ENCODE measurements at regions not wholly inside any gene's neighbourhood (a gene's known extent, or its start where the extent isn't known, plus 50 kb on each side); places are given as distances from the start of the nearest gene placed in this dataset.

- H3K27me3 ChIP-seq, result no peaks in the 10 kb centered on the region
- DNase-seq, result no peak
- no peak overlapping the region for H3K4me3 ChIP-seq
- no peaks in the 10 kb centered on the region for H3K9me3 ChIP-seq
- intact Hi-C loops (cut with DNase I; ENCODE audit: low total_unique reads) (no loop called here), in situ Hi-C loops (cut with MboI; ENCODE audit: low pct_ligation_motif_present in 1 of 4, low pct_unique_long_range_greater_than_20kb in 1 of 4, low sequenced_read_pairs in 3 of 4) (no loop called here)
- no peaks in the 10 kb centered on the region for H3K4me1 ChIP-seq
- no peak overlapping the region for H3K27ac ChIP-seq
- 79 to 83% methylated on average over 2 to 11 of the region's 11 CpGs for WGBS, 2 donors (ENCODE audit: low coverage in 1 of 2)
- no peaks in the 10 kb centered on the region for H3K36me3 ChIP-seq
- TF ChIP-seq EP300 (IDR thresholded peaks at IDR 0.05; ENCODE audit: low read depth), result no peak
- no peak for TF ChIP-seq CTCF (IDR thresholded peaks at IDR 0.05)
- TF ChIP-seq POLR2A (IDR thresholded peaks at IDR 0.05), result no peak
- no peak for TF ChIP-seq POLR2AphosphoS5 (IDR thresholded peaks at IDR 0.05)
These were observed 118.2 kb upstream of the C7orf33 start for GRCh38 chr7:148472406-148472805.

- intact Hi-C loops (cut with DNase I; ENCODE audit: low total_unique reads), result no loop called here
- in situ Hi-C loops (cut with MboI; ENCODE audit: low pct_ligation_motif_present in 1 of 4, low pct_unique_long_range_greater_than_20kb in 1 of 4, low sequenced_read_pairs in 3 of 4), result no loop called here
These were observed 116.7 kb upstream of the C7orf33 start for GRCh38 chr7:148473703-148474480.

GRCh38 chr7:148474481-148475025 lies 116.0 kb upstream of the C7orf33 start:
- intact Hi-C loops (cut with DNase I; ENCODE audit: low total_unique reads) (no loop called here), in situ Hi-C loops (cut with MboI; ENCODE audit: low pct_ligation_motif_present in 1 of 4, low pct_unique_long_range_greater_than_20kb in 1 of 4, low sequenced_read_pairs in 3 of 4) (loop anchor here in 2 of 4 donors (25.0 kb wide), 1 partner anchor 212 kb away; no protein-coding TSS in a partner anchor)
- Histone ChIP-seq H3K4me3 (no peak overlapping the region), H3K27ac (no peak overlapping the region), H3K27me3 (no peaks in the 10 kb centered on the region), H3K9me3 (no peaks in the 10 kb centered on the region), H3K4me1 (no peaks in the 10 kb centered on the region), H3K36me3 (no peaks in the 10 kb centered on the region)
- 87 to 88% methylated on average over 4 to 6 of the region's 6 CpGs for WGBS, 2 donors (ENCODE audit: low coverage in 1 of 2)
- DNase-seq, result no peak
- TF ChIP-seq POLR2AphosphoS5 (IDR thresholded peaks at IDR 0.05) (no peak), EP300 (IDR thresholded peaks at IDR 0.05; ENCODE audit: low read depth) (no peak), POLR2A (IDR thresholded peaks at IDR 0.05) (no peak), CTCF (IDR thresholded peaks at IDR 0.05) (no peak)

More at GRCh38 chr7:148473703-148474480, 116.7 kb upstream of the C7orf33 start:
- Histone ChIP-seq H3K9me3 (no peaks in the 10 kb centered on the region), H3K4me1 (no peaks in the 10 kb centered on the region), H3K4me3 (no peak overlapping the region), H3K27me3 (no peaks in the 10 kb centered on the region), H3K27ac (no peak overlapping the region), H3K36me3 (no peaks in the 10 kb centered on the region)
- DNase-seq, result no peak
- no peak for TF ChIP-seq CTCF (IDR thresholded peaks at IDR 0.05)
- TF ChIP-seq POLR2AphosphoS5 (IDR thresholded peaks at IDR 0.05), result no peak
- TF ChIP-seq EP300 (IDR thresholded peaks at IDR 0.05; ENCODE audit: low read depth), result no peak
- no peak for TF ChIP-seq POLR2A (IDR thresholded peaks at IDR 0.05)
- 74 to 77% methylated on average over 12 to 14 of the region's 14 CpGs for WGBS, 2 donors (ENCODE audit: low coverage in 1 of 2)

- Histone ChIP-seq H3K27ac (no peak overlapping the region), H3K4me1 (peaks cover 0 to 5% (median 3%) of the 10 kb centered on the region in 4 donors), H3K27me3 (no peaks in the 10 kb centered on the region), H3K36me3 (no peaks in the 10 kb centered on the region), H3K9me3 (no peaks in the 10 kb centered on the region), H3K4me3 (no peak overlapping the region)
- TF ChIP-seq POLR2A (IDR thresholded peaks at IDR 0.05), result no peak
- TF ChIP-seq POLR2AphosphoS5 (IDR thresholded peaks at IDR 0.05), result no peak
- TF ChIP-seq CTCF (IDR thresholded peaks at IDR 0.05), result no peak
- no peak for TF ChIP-seq EP300 (IDR thresholded peaks at IDR 0.05; ENCODE audit: low read depth)
- 84 to 85% methylated on average over 7 to 9 of the region's 9 CpGs for WGBS, 2 donors (ENCODE audit: low coverage in 1 of 2)
- no peak for DNase-seq
- in situ Hi-C loops (cut with MboI; ENCODE audit: low pct_ligation_motif_present in 1 of 4, low pct_unique_long_range_greater_than_20kb in 1 of 4, low sequenced_read_pairs in 3 of 4) (loop anchor here in 2 of 4 donors (25.0 kb wide), 1 partner anchor 216 kb away; no protein-coding TSS in a partner anchor), intact Hi-C loops (cut with DNase I; ENCODE audit: low total_unique reads) (no loop called here)
These were observed 112.0 kb upstream of the C7orf33 start for GRCh38 chr7:148478551-148478950.

Data from transverse colon (tissue), 4 donors.